ENCODE measurements at regions not wholly inside any gene's neighbourhood (a gene's known extent, or its start where the extent isn't known, plus 50 kb on each side); places are given as distances from the start of the nearest gene placed in this dataset.

GRCh38 chr9:31248156-31248555 lies 1136.3 kb upstream of the ACO1 start:
- no peak overlapping the region for H3K4me3 Mint-ChIP-seq
- no peak for DNase-seq
- peaks cover 0 to 2% of the 10 kb centered on the region in 2 donors for H3K9me3 Mint-ChIP-seq
- no peak for ATAC-seq (replicated peaks)
- H3K36me3 Mint-ChIP-seq: no peaks in the 10 kb centered on the region
- no peaks in the 10 kb centered on the region for H3K27me3 Mint-ChIP-seq
- H3K4me1 Mint-ChIP-seq: no peaks in the 10 kb centered on the region
- no peak overlapping the region for H3K27ac Mint-ChIP-seq

- no peak for ATAC-seq (replicated peaks)
Observed at GRCh38 chr9:31251386-31251785, 1133.1 kb upstream of the ACO1 start.

GRCh38 chr9:31253800-31254762 lies 1130.4 kb upstream of the ACO1 start:
- Mint-ChIP-seq H3K27me3 (no peaks in the 10 kb centered on the region), H3K9me3 (peaks cover 3 to 4% of the 10 kb centered on the region in 2 donors), H3K4me1 (no peaks in the 10 kb centered on the region), H3K36me3 (peaks cover 0 to 3% of the 10 kb centered on the region in 2 donors), H3K4me3 (no peak overlapping the region), H3K27ac (no peak overlapping the region)
- no peak for ATAC-seq (replicated peaks)
- DNase-seq: no peak

More at GRCh38 chr9:31251386-31251785, 1133.1 kb upstream of the ACO1 start:
- Mint-ChIP-seq H3K9me3 (peaks cover 3 to 5% of the 10 kb centered on the region in 2 donors), H3K4me1 (no peaks in the 10 kb centered on the region), H3K27me3 (no peaks in the 10 kb centered on the region), H3K36me3 (peaks cover 0 to 3% of the 10 kb centered on the region in 2 donors), H3K27ac (no peak overlapping the region), H3K4me3 (no peak overlapping the region)
- DNase-seq: no peak

GRCh38 chr9:31255211-31255610 lies 1129.2 kb upstream of the ACO1 start:
- no peak for DNase-seq
- H3K27me3 Mint-ChIP-seq: no peaks in the 10 kb centered on the region

GRCh38 chr9:31259824-31260223 lies 1124.6 kb upstream of the ACO1 start:
- H3K36me3 Mint-ChIP-seq: no peaks in the 10 kb centered on the region
- no peaks in the 10 kb centered on the region for H3K9me3 Mint-ChIP-seq
- ATAC-seq (replicated peaks) (no peak), DNase-seq (no peak)
- no peaks in the 10 kb centered on the region for H3K4me1 Mint-ChIP-seq
- H3K27ac Mint-ChIP-seq: no peak overlapping the region
- no peaks in the 10 kb centered on the region for H3K27me3 Mint-ChIP-seq
- no peak overlapping the region for H3K4me3 Mint-ChIP-seq

More at GRCh38 chr9:31255211-31255610, 1129.2 kb upstream of the ACO1 start:
- Mint-ChIP-seq H3K4me1 (no peaks in the 10 kb centered on the region), H3K27ac (no peak overlapping the region), H3K9me3 (peaks cover 3 to 4% of the 10 kb centered on the region in 2 donors), H3K36me3 (peaks cover 0 to 3% of the 10 kb centered on the region in 2 donors), H3K4me3 (no peak overlapping the region)
- no peak for ATAC-seq (replicated peaks)

GRCh38 chr9:31272456-31273295 lies 1111.8 kb upstream of the ACO1 start:
- no peaks in the 10 kb centered on the region for H3K27me3 Mint-ChIP-seq
- no peak overlapping the region for H3K4me3 Mint-ChIP-seq
- ATAC-seq (replicated peaks) (peak in 1 of 2 donors; percentile 59), DNase-seq (no peak)
- no peak overlapping the region for H3K27ac Mint-ChIP-seq
- no peaks in the 10 kb centered on the region for H3K9me3 Mint-ChIP-seq
- no peaks in the 10 kb centered on the region for H3K4me1 Mint-ChIP-seq
- H3K36me3 Mint-ChIP-seq: no peaks in the 10 kb centered on the region

GRCh38 chr9:31275419-31275818 lies 1109.0 kb upstream of the ACO1 start:
- no peak for ATAC-seq (replicated peaks)
- H3K27ac Mint-ChIP-seq: no peak overlapping the region

GRCh38 chr9:31290731-31291130 lies 1093.7 kb upstream of the ACO1 start:
- DNase-seq (no peak), ATAC-seq (replicated peaks) (no peak)
- no peaks in the 10 kb centered on the region for H3K27me3 Mint-ChIP-seq
- H3K9me3 Mint-ChIP-seq: peaks cover 7% of the 10 kb centered on the region in 2 donors
- H3K36me3 Mint-ChIP-seq: no peaks in the 10 kb centered on the region
- no peaks in the 10 kb centered on the region for H3K4me1 Mint-ChIP-seq
- no peak overlapping the region for H3K27ac Mint-ChIP-seq
- H3K4me3 Mint-ChIP-seq: no peak overlapping the region

More at GRCh38 chr9:31275419-31275818, 1109.0 kb upstream of the ACO1 start:
- Mint-ChIP-seq H3K27me3 (no peaks in the 10 kb centered on the region), H3K4me3 (no peak overlapping the region), H3K9me3 (no peaks in the 10 kb centered on the region), H3K4me1 (no peaks in the 10 kb centered on the region), H3K36me3 (no peaks in the 10 kb centered on the region)
- DNase-seq: no peak

- no peaks in the 10 kb centered on the region for H3K36me3 Mint-ChIP-seq
- no peak for DNase-seq
- no peaks in the 10 kb centered on the region for H3K9me3 Mint-ChIP-seq
- no peaks in the 10 kb centered on the region for H3K27me3 Mint-ChIP-seq
- ATAC-seq (replicated peaks): peak; percentile 31 to 72
- no peak overlapping the region for H3K4me3 Mint-ChIP-seq
- peaks cover 8 to 16% of the 10 kb centered on the region in 2 donors for H3K4me1 Mint-ChIP-seq
- H3K27ac Mint-ChIP-seq: no peak overlapping the region
Observed at GRCh38 chr9:31302620-31303418, 1081.6 kb upstream of the ACO1 start.

GRCh38 chr9:31304576-31304975 lies 1079.9 kb upstream of the ACO1 start:
- Mint-ChIP-seq H3K36me3 (no peaks in the 10 kb centered on the region), H3K4me1 (peaks cover 8 to 16% of the 10 kb centered on the region in 2 donors), H3K4me3 (no peak overlapping the region), H3K9me3 (no peaks in the 10 kb centered on the region), H3K27ac (no peak overlapping the region), H3K27me3 (no peaks in the 10 kb centered on the region)
- ATAC-seq (replicated peaks) (no peak), DNase-seq (no peak)

- no peak for ATAC-seq (replicated peaks)
- Mint-ChIP-seq H3K4me3 (no peak overlapping the region), H3K27me3 (no peaks in the 10 kb centered on the region), H3K4me1 (peaks cover 0 to 3% of the 10 kb centered on the region in 2 donors), H3K36me3 (no peaks in the 10 kb centered on the region), H3K27ac (no peak overlapping the region), H3K9me3 (no peaks in the 10 kb centered on the region)
- no peak for DNase-seq
Observed at GRCh38 chr9:31314241-31314640, 1070.2 kb upstream of the ACO1 start.

- DNase-seq (no peak), ATAC-seq (replicated peaks) (no peak)
- no peaks in the 10 kb centered on the region for H3K9me3 Mint-ChIP-seq
- no peaks in the 10 kb centered on the region for H3K36me3 Mint-ChIP-seq
- no peak overlapping the region for H3K4me3 Mint-ChIP-seq
- H3K4me1 Mint-ChIP-seq: peaks cover 9 to 10% of the 10 kb centered on the region in 2 donors
- H3K27ac Mint-ChIP-seq: no peak overlapping the region
- H3K27me3 Mint-ChIP-seq: no peaks in the 10 kb centered on the region
Observed at GRCh38 chr9:31320494-31320893, 1063.9 kb upstream of the ACO1 start.

- no peaks in the 10 kb centered on the region for H3K27me3 Mint-ChIP-seq
- no peak for DNase-seq
- no peak overlapping the region for H3K27ac Mint-ChIP-seq
- ATAC-seq (replicated peaks): no peak
- H3K36me3 Mint-ChIP-seq: no peaks in the 10 kb centered on the region
- H3K4me1 Mint-ChIP-seq: peaks cover 9 to 10% of the 10 kb centered on the region in 2 donors
- no peaks in the 10 kb centered on the region for H3K9me3 Mint-ChIP-seq
- no peak overlapping the region for H3K4me3 Mint-ChIP-seq
Observed at GRCh38 chr9:31321256-31321655, 1063.2 kb upstream of the ACO1 start.

- Mint-ChIP-seq H3K9me3 (no peaks in the 10 kb centered on the region), H3K36me3 (no peaks in the 10 kb centered on the region), H3K27me3 (no peaks in the 10 kb centered on the region), H3K4me3 (no peak overlapping the region), H3K4me1 (peaks cover 10 to 13% of the 10 kb centered on the region in 2 donors), H3K27ac (no peak overlapping the region)
- DNase-seq (no peak), ATAC-seq (replicated peaks) (no peak)
Observed at GRCh38 chr9:31321686-31322085, 1062.8 kb upstream of the ACO1 start.
